Naive B cell (primary cell): ENCODE measurements at regions not wholly inside any gene's neighbourhood (a gene's known extent, or its start where the extent isn't known, plus 50 kb on each side); places are given as distances from the start of the nearest gene placed in this dataset.

Experiments
- ATAC-seq, 2 donors: fragments of 150-1000 bp; cut with Tn5 transposase; 2 replicates each; pipeline ENCODE4 v1.10.0; 2021; ENCODE audit warnings: low read depth in 2 of 2, mild to moderate bottlenecking in 2 of 2, moderate library complexity in 2 of 2
- DNase-seq: peaks from one replicate; pipeline ENCODE4 v3.0.0; 2022
- H3K27ac Mint-ChIP-seq, 6 donors: one replicate each; pipeline ENCODE4 v1.8.0; 2020 to 2022; ENCODE audit warnings: mild to moderate bottlenecking in 6 of 6, mixed read lengths in 6 of 6, moderate library complexity in 5 of 6, inconsistent platforms in 2 of 6
- H3K27me3 Mint-ChIP-seq, 3 donors: one replicate each; pipeline ENCODE4 v1.8.0; 2021 to 2022; ENCODE audit warnings: mixed read lengths in 3 of 3, mild to moderate bottlenecking in 1 of 3
- H3K36me3 Mint-ChIP-seq, 2 donors: one replicate each; pipeline ENCODE4 v1.8.0; 2020 to 2022; ENCODE audit warnings: mixed read lengths in 2 of 2, inconsistent platforms in 1 of 2, mild to moderate bottlenecking in 1 of 2
- H3K4me1 Mint-ChIP-seq, 3 donors: one replicate each; pipeline ENCODE4 v1.8.0; 2020 to 2022; ENCODE audit warnings: mixed read lengths in 3 of 3, inconsistent platforms in 1 of 3, mild to moderate bottlenecking in 1 of 3, moderate library complexity in 1 of 3
- H3K4me3 Mint-ChIP-seq, 8 donors: one replicate each; pipeline ENCODE4 v1.8.0; 2020 to 2022; ENCODE audit warnings: mild to moderate bottlenecking in 8 of 8, mixed read lengths in 8 of 8, moderate library complexity in 8 of 8, inconsistent platforms in 2 of 8
- H3K9me3 Mint-ChIP-seq, 7 donors: one replicate each; pipeline ENCODE4 v1.8.0; 2020 to 2022; ENCODE audit warnings: mixed read lengths in 7 of 7, mild to moderate bottlenecking in 5 of 7, inconsistent platforms in 2 of 7, moderate library complexity in 1 of 7

DNA sequence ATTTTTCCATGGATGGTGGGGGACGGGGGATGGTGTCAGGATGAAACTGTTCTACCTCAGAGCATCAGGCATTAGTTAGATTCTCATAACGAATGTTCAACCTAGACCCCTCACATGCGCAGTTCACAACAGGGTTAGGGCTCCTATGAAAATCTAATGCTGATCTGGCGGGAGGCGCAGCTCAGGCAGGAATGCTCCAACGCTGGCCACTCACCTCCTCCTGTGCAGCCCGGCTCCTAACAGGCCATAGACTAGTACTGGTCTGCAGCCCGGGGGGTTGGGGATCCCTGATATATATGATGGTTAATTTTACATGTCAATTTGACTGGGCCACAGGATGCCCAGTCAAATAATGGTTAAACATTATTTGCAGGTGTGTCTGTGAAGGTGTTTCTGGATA lies 199.0 kb upstream of the NR4A3 start:
- Mint-ChIP-seq H3K4me3 (no peak overlapping the region), H3K36me3 (no peaks in the 10 kb centered on the region), H3K4me1 (no peaks in the 10 kb centered on the region), H3K27me3 (no peaks in the 10 kb centered on the region), H3K9me3 (no peaks in the 10 kb centered on the region), H3K27ac (no peak overlapping the region)
- DNase-seq: no peak
- no peak for ATAC-seq

DNA sequence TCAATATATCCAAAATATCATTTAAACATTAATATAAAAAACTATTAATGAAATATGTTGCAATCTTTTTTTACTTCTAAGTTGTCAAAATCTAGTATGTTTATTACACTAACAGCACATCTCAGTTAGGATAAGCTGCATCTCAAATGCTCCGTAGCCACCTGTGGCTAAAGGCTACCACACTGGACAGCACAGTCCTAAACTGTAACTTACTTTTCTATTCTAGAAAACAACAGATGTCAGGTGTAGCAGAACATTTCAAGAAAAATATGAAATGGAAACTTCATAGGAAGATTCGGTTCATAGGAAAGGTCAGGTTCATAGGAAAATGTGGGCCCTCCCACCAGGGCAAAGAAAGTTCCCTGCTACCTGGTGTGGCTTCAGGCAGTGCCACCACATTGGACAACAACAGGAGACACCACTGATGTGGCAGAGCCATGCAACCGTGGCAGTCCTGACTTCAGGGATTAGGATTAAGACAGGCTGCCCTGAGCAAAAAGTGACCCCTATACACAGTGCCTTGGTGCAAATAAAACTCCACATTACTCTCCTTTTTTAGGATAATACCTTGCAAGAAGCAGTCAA lies 197.8 kb upstream of the NR4A3 start:
- Mint-ChIP-seq H3K27me3 (no peaks in the 10 kb centered on the region), H3K36me3 (no peaks in the 10 kb centered on the region), H3K4me1 (peaks cover 9% of the 10 kb centered on the region in 3 donors), H3K9me3 (no peaks in the 10 kb centered on the region), H3K4me3 (no peak overlapping the region), H3K27ac (no peak overlapping the region)
- ATAC-seq: no peak
- DNase-seq: no peak

DNA sequence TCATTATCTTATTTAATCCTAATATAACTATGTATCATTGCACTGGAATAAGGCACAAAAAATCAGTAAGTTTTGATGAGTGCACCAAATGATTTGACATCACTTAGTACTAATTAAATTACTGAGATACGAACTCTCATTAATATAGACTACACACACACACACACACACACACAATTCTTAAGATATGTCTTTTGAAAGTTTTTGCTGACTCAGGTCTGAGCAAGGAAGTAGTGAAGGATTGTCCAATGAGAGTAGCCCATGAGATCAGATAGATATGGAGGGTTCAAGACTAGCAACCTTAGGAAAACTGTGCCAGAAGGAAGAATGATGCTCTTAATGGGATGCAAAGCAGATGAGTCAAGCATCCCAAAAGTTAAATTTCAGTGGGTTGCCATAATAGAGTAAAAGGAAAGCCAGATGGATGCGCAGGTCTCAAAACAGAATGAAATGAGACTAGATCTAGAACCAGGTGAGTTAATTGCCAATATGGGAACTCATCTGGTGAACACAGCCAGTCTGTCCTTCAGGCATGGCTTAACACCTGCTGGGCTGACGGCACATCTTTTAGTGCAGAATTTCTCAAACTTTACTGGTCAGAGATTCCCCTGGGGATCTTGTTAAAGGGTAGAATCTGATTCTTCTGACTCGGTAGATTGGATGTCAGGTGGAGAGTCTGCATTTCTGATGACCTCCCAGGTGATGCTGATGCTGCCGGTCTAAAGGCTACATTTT lies 197.0 kb upstream of the NR4A3 start:
- no peak overlapping the region for H3K4me3 Mint-ChIP-seq
- no peaks in the 10 kb centered on the region for H3K9me3 Mint-ChIP-seq
- DNase-seq: no peak
- peaks cover 11 to 16% (median 16%) of the 10 kb centered on the region in 3 donors for H3K4me1 Mint-ChIP-seq
- no peak for ATAC-seq
- no peaks in the 10 kb centered on the region for H3K27me3 Mint-ChIP-seq
- H3K27ac Mint-ChIP-seq: peak overlapping the region in 1 of 6 donors; percentile 40
- H3K36me3 Mint-ChIP-seq: no peaks in the 10 kb centered on the region

DNA sequence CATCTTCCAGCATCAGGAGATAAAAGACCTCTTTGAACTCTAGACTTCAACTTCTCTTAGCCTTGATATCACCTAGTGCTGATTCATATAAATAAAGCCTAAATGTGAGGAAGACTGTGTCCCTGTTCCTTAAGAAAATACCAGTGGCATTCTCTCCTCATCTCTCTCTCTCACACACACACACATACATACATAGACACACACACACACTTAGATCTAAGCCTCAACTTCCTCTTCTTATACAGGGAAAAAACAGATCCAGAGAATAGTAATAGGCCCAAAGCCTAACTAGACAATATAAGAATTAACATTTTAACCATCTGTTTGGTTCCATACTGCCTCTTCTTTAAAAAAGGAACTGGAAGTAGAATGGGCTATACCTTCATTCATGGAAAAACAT lies 195.3 kb upstream of the NR4A3 start:
- H3K4me1 Mint-ChIP-seq: peaks cover 11 to 19% (median 16%) of the 10 kb centered on the region in 3 donors
- no peak overlapping the region for H3K4me3 Mint-ChIP-seq
- DNase-seq: no peak
- H3K27ac Mint-ChIP-seq: peak overlapping the region in 1 of 6 donors; percentile 22
- H3K36me3 Mint-ChIP-seq: no peaks in the 10 kb centered on the region
- H3K9me3 Mint-ChIP-seq: no peaks in the 10 kb centered on the region
- ATAC-seq: peak in 1 of 2 donors; percentile 36
- no peaks in the 10 kb centered on the region for H3K27me3 Mint-ChIP-seq

DNA sequence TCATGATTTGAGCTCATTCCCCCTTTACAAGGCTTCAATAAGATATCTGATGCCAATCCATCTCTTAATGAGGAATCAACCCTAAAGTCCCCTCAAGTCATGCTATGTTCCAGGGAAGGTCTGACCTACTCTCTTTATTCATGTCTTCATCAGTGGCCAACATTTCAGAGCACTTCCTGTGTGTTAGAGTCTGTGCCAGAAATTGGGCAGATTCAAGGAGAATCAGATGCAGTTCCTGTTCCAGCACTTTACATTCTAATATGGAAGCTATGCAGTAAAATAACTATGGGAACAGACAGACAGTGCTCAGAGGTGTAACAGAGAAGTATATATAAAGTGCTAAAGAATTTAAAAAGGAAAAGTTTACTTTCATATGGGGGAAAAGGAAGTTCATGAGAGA lies 193.4 kb upstream of the NR4A3 start:
- ATAC-seq (no peak), DNase-seq (no peak)
- peaks cover 19 to 28% (median 23%) of the 10 kb centered on the region in 3 donors for H3K4me1 Mint-ChIP-seq
- no peaks in the 10 kb centered on the region for H3K9me3 Mint-ChIP-seq
- H3K36me3 Mint-ChIP-seq: no peaks in the 10 kb centered on the region
- peak overlapping the region in 1 of 8 donors; percentile 53 for H3K4me3 Mint-ChIP-seq
- peak overlapping the region in 2 of 6 donors; percentile 5 to 88 for H3K27ac Mint-ChIP-seq
- no peaks in the 10 kb centered on the region for H3K27me3 Mint-ChIP-seq

DNA sequence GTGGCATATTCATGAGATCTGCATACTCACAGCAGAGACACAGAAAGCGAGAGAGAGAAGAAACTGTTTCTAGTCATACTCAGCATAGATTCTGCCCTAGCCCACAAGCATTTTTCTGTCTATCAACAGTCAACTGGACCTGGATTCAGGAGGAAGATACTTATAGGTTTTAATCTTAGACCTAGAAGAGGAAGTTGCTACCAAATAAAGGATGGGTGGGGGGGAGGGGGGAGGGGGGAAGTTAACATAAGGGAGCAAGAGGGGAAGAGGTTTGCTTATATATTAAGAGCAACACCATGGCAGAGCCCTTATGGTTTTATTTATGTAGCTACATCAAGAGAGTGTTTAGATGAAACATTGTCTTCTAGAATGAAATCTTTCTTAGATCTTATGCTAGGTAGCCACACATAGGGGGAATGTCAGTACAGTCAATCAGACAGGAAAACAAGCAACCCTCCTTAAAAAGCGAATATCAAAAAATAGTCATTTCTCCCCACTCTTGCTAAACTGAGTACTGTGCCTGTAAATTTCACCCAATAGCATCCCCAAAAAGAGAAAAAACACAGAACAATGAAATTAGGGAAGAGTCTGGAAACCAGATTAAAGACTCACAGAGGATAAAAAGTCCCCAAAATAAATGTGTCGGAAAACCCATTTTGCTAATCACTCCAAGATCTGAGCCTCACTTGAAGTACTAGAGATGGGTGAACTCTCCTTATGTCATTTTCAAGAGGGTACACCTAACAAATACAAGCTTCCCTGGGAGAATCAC lies 192.7 kb upstream of the NR4A3 start:
- peaks cover 24 to 36% (median 29%) of the 10 kb centered on the region in 3 donors for H3K4me1 Mint-ChIP-seq
- no peaks in the 10 kb centered on the region for H3K9me3 Mint-ChIP-seq
- H3K4me3 Mint-ChIP-seq: peak overlapping the region in 2 of 8 donors; percentile 0 to 53
- H3K27me3 Mint-ChIP-seq: no peaks in the 10 kb centered on the region
- no peak for DNase-seq
- peak overlapping the region in 3 of 6 donors; percentile 0 to 88 (median 7) for H3K27ac Mint-ChIP-seq
- H3K36me3 Mint-ChIP-seq: no peaks in the 10 kb centered on the region
- ATAC-seq: peak; percentile 47 to 67

DNA sequence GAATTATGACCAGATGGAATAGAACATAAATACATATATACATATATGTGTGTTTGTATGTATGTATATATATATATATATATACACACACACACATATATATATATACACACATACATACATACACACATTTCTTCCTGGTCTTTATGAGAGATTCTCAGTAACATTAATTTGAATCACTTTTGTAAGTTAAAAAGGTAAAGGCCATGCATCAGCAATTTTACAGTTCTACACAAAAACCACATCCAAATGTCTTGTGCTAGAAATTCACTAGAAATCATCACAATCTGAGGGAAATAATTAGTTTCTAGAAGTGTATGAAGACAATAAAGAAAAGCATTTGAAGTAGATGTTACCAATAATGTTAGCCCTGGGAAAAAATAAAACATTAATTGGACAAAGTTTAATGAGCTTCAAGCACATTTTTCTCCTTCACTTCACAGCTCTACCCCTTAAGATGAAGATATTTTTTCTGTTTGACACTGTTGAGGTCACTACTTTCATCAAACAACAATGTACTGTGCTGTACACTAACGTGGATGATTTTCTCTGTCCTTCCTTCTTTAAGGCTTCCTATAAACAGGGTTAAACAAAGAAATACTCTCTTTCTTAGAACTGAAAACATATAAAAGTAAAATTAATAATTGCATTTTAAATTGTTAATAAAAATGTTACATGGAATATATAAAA lies 189.2 kb upstream of the NR4A3 start:
- peaks cover 27 to 41% (median 34%) of the 10 kb centered on the region in 3 donors for H3K4me1 Mint-ChIP-seq
- no peaks in the 10 kb centered on the region for H3K36me3 Mint-ChIP-seq
- no peak for DNase-seq
- no peak overlapping the region for H3K4me3 Mint-ChIP-seq
- no peak for ATAC-seq
- H3K9me3 Mint-ChIP-seq: peaks cover 0 to 1% (median 0%) of the 10 kb centered on the region in 7 donors
- H3K27me3 Mint-ChIP-seq: no peaks in the 10 kb centered on the region
- H3K27ac Mint-ChIP-seq: peak overlapping the region in 4 of 6 donors; percentile 8 to 45 (median 27)

DNA sequence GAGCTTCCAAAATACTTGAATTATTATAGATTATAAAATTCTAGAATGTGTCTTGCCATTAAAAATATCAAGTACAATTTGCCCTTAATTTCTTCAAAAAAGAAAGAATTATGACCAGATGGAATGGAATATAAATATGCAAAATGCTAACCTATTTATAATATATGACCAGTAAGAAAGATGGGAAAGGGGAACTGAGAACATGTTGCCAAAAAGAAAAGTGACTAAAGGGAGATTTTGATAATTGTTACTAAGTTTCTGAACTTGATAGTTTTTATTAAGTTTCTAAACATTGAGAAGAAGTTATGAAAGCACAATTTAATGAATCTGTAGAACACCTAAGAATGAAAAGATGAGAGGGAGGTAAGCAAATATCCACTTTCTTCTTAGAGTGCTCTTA lies 188.4 kb upstream of the NR4A3 start:
- Mint-ChIP-seq H3K4me3 (peak overlapping the region in 3 of 8 donors; percentile 17 to 35 (median 31)), H3K36me3 (no peaks in the 10 kb centered on the region), H3K9me3 (peaks cover 0 to 1% (median 0%) of the 10 kb centered on the region in 7 donors), H3K27ac (peak overlapping the region in 3 of 6 donors; percentile 18 to 82 (median 67)), H3K27me3 (no peaks in the 10 kb centered on the region), H3K4me1 (peaks cover 25 to 38% (median 31%) of the 10 kb centered on the region in 3 donors)
- peak; percentile 45 to 60 for ATAC-seq
- DNase-seq: no peak

DNA sequence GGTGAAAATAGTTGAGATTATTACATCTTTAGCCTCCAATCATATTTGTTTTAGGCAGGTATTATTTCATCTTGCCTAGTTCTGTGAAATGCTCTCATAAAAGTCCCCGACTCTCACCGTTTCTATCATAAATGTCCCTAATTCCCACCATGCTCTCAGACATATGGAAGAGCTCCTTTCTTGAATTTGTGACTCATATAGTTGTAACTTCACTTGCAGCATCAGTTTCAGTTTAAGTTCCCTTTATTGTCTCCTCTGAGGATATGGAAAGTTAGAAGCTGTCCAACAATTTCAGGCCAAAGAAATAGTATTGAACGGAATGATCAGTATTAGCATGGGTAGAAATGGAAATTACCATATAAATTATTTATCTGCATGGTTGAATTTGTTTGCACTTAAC lies 187.5 kb upstream of the NR4A3 start:
- ATAC-seq (peak in 1 of 2 donors; percentile 30), DNase-seq (no peak)
- Mint-ChIP-seq H3K27ac (peak overlapping the region in 2 of 6 donors; percentile 2 to 33), H3K4me3 (peak overlapping the region in 2 of 8 donors; percentile 3 to 30), H3K27me3 (no peaks in the 10 kb centered on the region), H3K36me3 (no peaks in the 10 kb centered on the region), H3K9me3 (peaks cover 0 to 1% (median 0%) of the 10 kb centered on the region in 7 donors), H3K4me1 (peaks cover 16 to 29% (median 22%) of the 10 kb centered on the region in 3 donors)

DNA sequence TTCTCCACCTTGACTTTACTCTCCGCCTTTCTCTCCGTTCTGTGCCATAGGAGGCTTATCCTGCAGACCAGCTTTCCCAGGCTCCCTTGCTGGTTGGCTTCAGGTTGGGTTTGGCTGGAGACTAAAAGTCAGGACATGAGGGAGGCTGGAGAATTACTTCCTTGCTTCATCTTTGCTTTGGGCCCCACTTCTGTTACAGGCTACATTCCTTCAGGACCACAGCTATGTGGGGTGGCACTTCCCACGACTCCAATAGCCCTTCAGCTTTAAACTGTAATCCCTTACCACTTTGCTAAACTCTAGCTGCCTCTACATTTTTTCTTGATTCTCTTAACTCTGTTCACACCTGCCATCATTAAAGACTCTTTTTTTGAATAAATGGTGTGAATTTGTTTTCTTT lies 186.7 kb upstream of the NR4A3 start:
- Mint-ChIP-seq H3K4me3 (no peak overlapping the region), H3K27me3 (no peaks in the 10 kb centered on the region), H3K4me1 (peaks cover 16 to 25% (median 19%) of the 10 kb centered on the region in 3 donors), H3K9me3 (peaks cover 0 to 1% (median 0%) of the 10 kb centered on the region in 7 donors), H3K27ac (no peak overlapping the region), H3K36me3 (no peaks in the 10 kb centered on the region)
- DNase-seq (no peak), ATAC-seq (no peak)

DNA sequence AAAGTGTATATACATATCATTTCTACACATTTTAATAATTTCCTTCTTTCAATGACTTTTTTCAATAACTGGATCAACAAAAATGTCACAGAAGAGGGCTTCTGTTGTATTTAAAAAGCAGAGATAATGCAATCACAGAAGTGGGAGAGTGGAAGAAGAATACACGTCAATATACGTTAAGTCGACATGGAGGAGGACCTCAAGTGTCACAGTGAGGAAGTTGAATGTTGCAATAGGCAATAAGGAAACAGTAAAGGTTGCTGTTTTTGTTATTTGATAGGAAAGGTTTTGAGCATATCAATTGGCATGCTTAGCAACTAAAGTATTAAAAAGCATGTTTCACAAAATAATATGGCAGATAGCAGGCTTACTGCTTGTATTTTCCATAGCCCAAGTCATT lies 184.0 kb upstream of the NR4A3 start:
- no peak for DNase-seq
- no peaks in the 10 kb centered on the region for H3K27me3 Mint-ChIP-seq
- peaks cover 0 to 6% (median 4%) of the 10 kb centered on the region in 7 donors for H3K9me3 Mint-ChIP-seq
- H3K4me3 Mint-ChIP-seq: no peak overlapping the region
- peaks cover 14 to 27% (median 18%) of the 10 kb centered on the region in 3 donors for H3K4me1 Mint-ChIP-seq
- ATAC-seq: no peak
- no peaks in the 10 kb centered on the region for H3K36me3 Mint-ChIP-seq
- H3K27ac Mint-ChIP-seq: no peak overlapping the region

DNA sequence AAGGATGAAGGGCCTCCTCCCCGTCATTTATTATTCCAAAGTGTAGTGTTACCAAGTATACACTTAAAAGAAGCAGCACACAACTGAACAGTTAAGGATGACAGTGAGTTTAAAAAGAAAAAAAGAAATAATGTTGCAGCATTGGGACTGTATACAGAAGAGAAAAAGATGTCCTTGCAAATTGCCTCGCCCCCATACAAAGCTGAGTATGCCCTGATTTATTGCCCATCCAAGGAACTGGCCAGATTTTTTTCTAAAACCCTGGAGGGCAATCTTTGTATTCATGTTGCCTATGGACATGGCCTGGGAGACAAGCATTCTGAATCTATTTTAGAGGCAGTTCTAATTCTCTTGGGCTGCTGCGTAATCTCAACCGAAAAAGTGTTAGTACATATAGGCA lies 182.7 kb upstream of the NR4A3 start:
- Mint-ChIP-seq H3K9me3 (peaks cover 0 to 6% (median 4%) of the 10 kb centered on the region in 7 donors), H3K4me1 (peaks cover 8 to 23% (median 15%) of the 10 kb centered on the region in 3 donors), H3K36me3 (no peaks in the 10 kb centered on the region), H3K27me3 (no peaks in the 10 kb centered on the region), H3K4me3 (peak overlapping the region in 1 of 8 donors; percentile 1), H3K27ac (peak overlapping the region in 1 of 6 donors; percentile 24)
- DNase-seq: no peak
- ATAC-seq: no peak

DNA sequence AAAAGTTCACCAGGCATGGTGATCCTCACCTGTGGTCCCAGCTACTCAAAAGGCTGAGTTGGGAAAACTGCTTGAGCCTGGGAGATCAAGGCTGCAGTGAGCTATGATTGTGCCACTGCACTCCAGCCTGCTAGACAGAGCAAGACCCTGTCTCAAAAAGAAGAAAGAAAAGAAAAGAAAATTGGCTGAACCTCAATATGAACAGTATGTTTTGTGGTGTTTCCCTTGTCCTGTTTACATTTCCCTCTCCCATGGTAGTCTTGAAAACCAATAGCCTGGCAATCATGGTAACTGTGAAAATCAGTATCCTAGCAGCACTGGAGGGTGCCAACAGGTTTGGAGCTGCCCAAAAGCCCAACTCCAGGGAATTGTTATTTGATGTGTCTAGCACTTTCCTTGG lies 174.1 kb upstream of the NR4A3 start:
- DNase-seq (no peak), ATAC-seq (no peak)
- Mint-ChIP-seq H3K27me3 (no peaks in the 10 kb centered on the region), H3K4me1 (peaks cover 6 to 11% (median 6%) of the 10 kb centered on the region in 3 donors), H3K4me3 (no peak overlapping the region), H3K36me3 (peaks cover 0 to 9% of the 10 kb centered on the region in 2 donors), H3K9me3 (peaks cover 0 to 16% (median 10%) of the 10 kb centered on the region in 7 donors), H3K27ac (no peak overlapping the region)
